ENCODE measurements at regions not wholly inside any gene's neighbourhood (a gene's known extent, or its start where the extent isn't known, plus 50 kb on each side); places are given as distances from the start of the nearest gene placed in this dataset.

DNA sequence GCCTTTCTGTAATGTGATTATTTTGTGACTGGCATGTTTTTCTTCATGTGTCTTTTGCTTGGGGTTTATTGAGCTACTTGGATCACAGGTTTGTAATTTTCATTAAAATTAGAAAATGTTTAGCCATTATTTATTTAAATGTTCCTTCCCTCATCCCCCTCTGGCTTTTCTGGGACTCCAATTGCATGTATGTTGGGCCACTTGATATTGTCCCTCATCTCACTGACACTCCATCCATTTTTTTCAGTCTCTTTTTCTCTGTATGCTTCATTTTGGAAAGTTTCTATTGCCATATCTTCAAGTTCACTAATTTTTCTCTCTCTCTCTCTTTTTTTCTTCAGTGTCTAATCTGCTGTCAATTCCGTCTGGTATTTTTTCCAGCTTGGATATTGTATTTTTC is 390.1 kb downstream of the PRDM2 start:
- no peak overlapping the region for H3K27ac ChIP-seq
- no peaks in the 10 kb centered on the region for H3K79me2 ChIP-seq
- no peak for TF ChIP-seq CTCF (IDR thresholded peaks at IDR 0.05)

GRCh38 chr1:14090531-14090930 is 390.5 kb downstream of the PRDM2 start:
- Histone ChIP-seq H3K4me1 (no peaks in the 10 kb centered on the region), H3K36me3 (ENCODE audit: control insufficient read depth, insufficient read depth, low read length) (no peaks in the 10 kb centered on the region), H3K9ac (no peak overlapping the region), H3K27ac (no peak overlapping the region), H3K9me3 (ENCODE audit: control insufficient read depth, low read length) (no peaks in the 10 kb centered on the region), H3K4me3 (ENCODE audit: low read depth, low read length) (no peak overlapping the region), H2AFZ (no peak overlapping the region), H3K4me2 (ENCODE audit: low read length) (no peak overlapping the region), H3K27me3 (ENCODE audit: control insufficient read depth, insufficient read depth, low read length) (no peaks in the 10 kb centered on the region), H3K79me2 (no peaks in the 10 kb centered on the region)
- no peak for TF ChIP-seq CTCF (IDR thresholded peaks at IDR 0.05)

More for the DNA sequence above, 390.1 kb downstream of the PRDM2 start:
- no peaks in the 10 kb centered on the region for H3K36me3 ChIP-seq (ENCODE audit: control insufficient read depth, insufficient read depth, low read length)
- no peaks in the 10 kb centered on the region for H3K9me3 ChIP-seq (ENCODE audit: control insufficient read depth, low read length)
- no peak overlapping the region for H3K9ac ChIP-seq
- no peaks in the 10 kb centered on the region for H3K4me1 ChIP-seq
- no peak overlapping the region for H3K4me2 ChIP-seq (ENCODE audit: low read length)
- H2AFZ ChIP-seq: no peak overlapping the region
- H3K4me3 ChIP-seq (ENCODE audit: low read depth, low read length): no peak overlapping the region
- no peaks in the 10 kb centered on the region for H3K27me3 ChIP-seq (ENCODE audit: control insufficient read depth, insufficient read depth, low read length)

DNA sequence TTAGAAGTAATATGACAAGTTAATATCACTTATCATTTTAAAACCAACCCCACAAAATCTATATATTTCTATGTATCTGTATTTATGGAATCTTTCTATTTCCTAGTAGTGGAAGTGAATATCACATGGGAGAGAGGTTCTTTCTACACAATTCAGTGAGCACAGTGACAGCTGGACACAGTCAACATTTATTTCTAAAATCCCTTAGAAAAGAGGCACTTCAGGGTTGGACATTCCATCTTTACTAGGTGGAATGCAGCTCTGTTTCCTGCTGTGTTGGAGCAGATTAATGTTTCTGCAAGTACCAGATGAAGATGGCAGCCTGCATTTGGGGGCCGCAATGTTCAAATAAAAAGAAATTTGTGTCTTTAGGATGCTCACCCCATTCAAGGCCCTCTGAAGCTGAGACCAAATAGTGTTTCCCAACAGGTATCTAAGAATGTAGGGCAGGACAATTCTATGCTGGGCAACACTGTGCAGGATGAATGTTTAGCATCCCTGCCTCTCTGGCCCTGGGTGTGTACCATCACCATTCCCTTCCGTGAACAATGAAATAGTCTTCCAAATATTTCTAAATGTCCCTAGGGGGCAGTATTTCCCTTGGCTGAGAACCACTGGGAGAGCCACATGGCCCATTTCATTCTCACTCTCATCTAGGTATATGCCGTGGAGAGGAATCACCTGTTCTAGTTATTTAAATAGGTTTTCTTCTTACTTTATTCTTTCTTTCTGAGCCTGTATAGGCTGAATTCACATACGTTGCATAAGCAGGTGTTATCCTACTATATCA is 394.8 kb downstream of the PRDM2 start:
- Histone ChIP-seq H3K4me2 (ENCODE audit: low read length) (no peak overlapping the region), H3K27me3 (ENCODE audit: control insufficient read depth, insufficient read depth, low read length) (no peaks in the 10 kb centered on the region), H3K9me3 (ENCODE audit: control insufficient read depth, low read length) (no peaks in the 10 kb centered on the region), H3K79me2 (no peaks in the 10 kb centered on the region), H2AFZ (no peak overlapping the region), H3K4me1 (no peaks in the 10 kb centered on the region), H3K27ac (no peak overlapping the region), H3K4me3 (ENCODE audit: low read depth, low read length) (no peak overlapping the region), H3K9ac (no peak overlapping the region), H3K36me3 (ENCODE audit: control insufficient read depth, insufficient read depth, low read length) (no peaks in the 10 kb centered on the region)
- TF ChIP-seq CTCF (IDR thresholded peaks at IDR 0.05): no peak

DNA sequence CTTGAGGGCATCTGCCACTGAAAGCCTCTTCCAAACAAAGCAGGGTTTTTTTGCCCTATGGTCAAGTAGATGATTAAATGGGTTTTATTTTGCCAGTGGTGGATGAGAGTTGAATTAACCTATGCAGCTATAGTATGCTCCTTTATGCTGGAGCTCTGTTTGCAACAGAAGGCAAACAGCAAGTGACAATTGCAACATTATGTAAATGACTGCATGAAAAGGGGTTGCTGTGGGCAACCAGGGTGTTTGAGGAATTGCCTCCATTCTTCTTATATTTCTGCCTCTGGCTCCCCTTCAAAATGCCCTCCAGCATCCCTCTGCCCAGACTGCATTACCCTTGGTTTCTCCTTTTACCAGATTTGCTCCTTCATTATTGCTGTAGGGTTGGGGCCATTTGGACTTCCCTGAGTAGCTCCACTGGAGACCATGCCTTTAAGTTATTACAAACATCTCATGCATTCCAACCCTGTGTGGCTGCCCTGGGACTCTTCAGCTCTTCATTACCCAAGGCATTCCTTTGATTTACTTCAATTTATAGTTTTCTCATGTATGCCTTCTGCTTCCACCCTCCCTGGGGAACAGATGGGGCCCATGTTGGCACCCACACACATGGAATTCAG is 398.4 kb downstream of the PRDM2 start:
- Histone ChIP-seq H3K4me2 (ENCODE audit: low read length) (no peak overlapping the region), H3K79me2 (no peaks in the 10 kb centered on the region), H3K36me3 (ENCODE audit: control insufficient read depth, insufficient read depth, low read length) (no peaks in the 10 kb centered on the region), H3K9me3 (ENCODE audit: control insufficient read depth, low read length) (no peaks in the 10 kb centered on the region), H3K4me1 (no peaks in the 10 kb centered on the region), H3K4me3 (ENCODE audit: low read depth, low read length) (no peak overlapping the region), H3K27me3 (ENCODE audit: control insufficient read depth, insufficient read depth, low read length) (no peaks in the 10 kb centered on the region), H2AFZ (no peak overlapping the region), H3K9ac (no peak overlapping the region), H3K27ac (no peak overlapping the region)
- TF ChIP-seq CTCF (IDR thresholded peaks at IDR 0.05): no peak

Data from parathyroid adenoma (tissue), 2 donors.